Activated CD4-positive, alpha-beta T cell treated with anti-CD3 and anti-CD28 coated beads, Interleukin-2, amount 10 ng/mL, durations not matched to agents 24 days and 14 days (primary cell): ENCODE measurements at regions not wholly inside any gene's neighbourhood (a gene's known extent, or its start where the extent isn't known, plus 50 kb on each side); places are given as distances from the start of the nearest gene placed in this dataset.

Source experiments
- DNase-seq: peaks from one replicate; pipeline ENCODE4 v3.0.0; 2022
- H3K27ac Mint-ChIP-seq: one replicate; pipeline ENCODE4 v1.8.0; 2022; ENCODE audit warnings: mild to moderate bottlenecking, mixed read lengths
- H3K27me3 Mint-ChIP-seq: one replicate; pipeline ENCODE4 v1.8.0; 2022; ENCODE audit warnings: mixed read lengths
- H3K36me3 Mint-ChIP-seq: one replicate; pipeline ENCODE4 v1.8.0; 2022; ENCODE audit warnings: low read depth, mild to moderate bottlenecking, mixed read lengths
- H3K4me1 Mint-ChIP-seq: one replicate; pipeline ENCODE4 v1.8.0; 2021; ENCODE audit warnings: mixed read lengths
- H3K4me3 Mint-ChIP-seq: one replicate; pipeline ENCODE4 v1.8.0; 2022; ENCODE audit warnings: mild to moderate bottlenecking, moderate library complexity, mixed read lengths
- H3K9me3 Mint-ChIP-seq: one replicate; pipeline ENCODE4 v1.8.0; 2021; ENCODE audit warnings: mixed read lengths
- intact Hi-C: fragments of 100-400 bp; cut with micrococcal nuclease; formaldehyde crosslinking; loops from one replicate; pipeline ENCODE4 v1.15.1; 2023

GRCh38 chr5:40368200-40368599, 311.5 kb upstream of the PTGER4 start:
- intact Hi-C loops = no loop called here
- H3K36me3 Mint-ChIP-seq = peaks cover 9% of the 10 kb centered on the region
- H3K4me3 Mint-ChIP-seq = no peak overlapping the region
- H3K27ac Mint-ChIP-seq = no peak overlapping the region
- no peaks in the 10 kb centered on the region for H3K27me3 Mint-ChIP-seq
- H3K4me1 Mint-ChIP-seq = peaks cover 4% of the 10 kb centered on the region
- DNase-seq = no peak
- peaks cover 34% of the 10 kb centered on the region for H3K9me3 Mint-ChIP-seq

GRCh38 chr5:40367255-40367654, 312.5 kb upstream of the PTGER4 start:
- peaks cover 4% of the 10 kb centered on the region for H3K4me1 Mint-ChIP-seq
- DNase-seq = no peak
- peaks cover 40% of the 10 kb centered on the region for H3K9me3 Mint-ChIP-seq
- H3K27me3 Mint-ChIP-seq = no peaks in the 10 kb centered on the region
- peaks cover 12% of the 10 kb centered on the region for H3K36me3 Mint-ChIP-seq
- H3K27ac Mint-ChIP-seq = no peak overlapping the region
- no peak overlapping the region for H3K4me3 Mint-ChIP-seq
- intact Hi-C loops = no loop called here

GRCh38 chr5:40365342-40366330, 314.1 kb upstream of the PTGER4 start:
- H3K36me3 Mint-ChIP-seq = peaks cover 12% of the 10 kb centered on the region
- no peak overlapping the region for H3K4me3 Mint-ChIP-seq
- H3K27ac Mint-ChIP-seq = no peak overlapping the region
- H3K9me3 Mint-ChIP-seq = peaks cover 35% of the 10 kb centered on the region
- peaks cover 4% of the 10 kb centered on the region for H3K4me1 Mint-ChIP-seq
- intact Hi-C loops = no loop called here
- H3K27me3 Mint-ChIP-seq = no peaks in the 10 kb centered on the region
- DNase-seq = no peak

- peaks cover 8% of the 10 kb centered on the region for H3K4me1 Mint-ChIP-seq
- no peak overlapping the region for H3K27ac Mint-ChIP-seq
- peaks cover 29% of the 10 kb centered on the region for H3K9me3 Mint-ChIP-seq
- H3K36me3 Mint-ChIP-seq = peaks cover 7% of the 10 kb centered on the region
- no peak for DNase-seq
- H3K27me3 Mint-ChIP-seq = no peaks in the 10 kb centered on the region
- intact Hi-C loops = no loop called here
- H3K4me3 Mint-ChIP-seq = no peak overlapping the region
These were observed 315.3 kb upstream of the PTGER4 start for GRCh38 chr5:40364441-40364840.

- no peaks in the 10 kb centered on the region for H3K27me3 Mint-ChIP-seq
- peaks cover 8% of the 10 kb centered on the region for H3K4me1 Mint-ChIP-seq
- peaks cover 7% of the 10 kb centered on the region for H3K36me3 Mint-ChIP-seq
- intact Hi-C loops = no loop called here
- no peak for DNase-seq
- H3K9me3 Mint-ChIP-seq = peaks cover 16% of the 10 kb centered on the region
- H3K4me3 Mint-ChIP-seq = no peak overlapping the region
- no peak overlapping the region for H3K27ac Mint-ChIP-seq
These were observed 318.3 kb upstream of the PTGER4 start for GRCh38 chr5:40361378-40361777.

- DNase-seq = no peak
- H3K36me3 Mint-ChIP-seq = peaks cover 7% of the 10 kb centered on the region
- H3K27me3 Mint-ChIP-seq = no peaks in the 10 kb centered on the region
- no peak overlapping the region for H3K4me3 Mint-ChIP-seq
- H3K9me3 Mint-ChIP-seq = peaks cover 16% of the 10 kb centered on the region
- H3K27ac Mint-ChIP-seq = no peak overlapping the region
- peaks cover 8% of the 10 kb centered on the region for H3K4me1 Mint-ChIP-seq
- intact Hi-C loops = no loop called here
These were observed 319.0 kb upstream of the PTGER4 start for GRCh38 chr5:40360685-40361084.

- Mint-ChIP-seq H3K27ac (no peak overlapping the region), H3K36me3 (peaks cover 7% of the 10 kb centered on the region), H3K9me3 (peaks cover 16% of the 10 kb centered on the region), H3K4me3 (no peak overlapping the region), H3K4me1 (peaks cover 6% of the 10 kb centered on the region), H3K27me3 (no peaks in the 10 kb centered on the region)
- DNase-seq = no peak
- intact Hi-C loops = no loop called here
These were observed 319.9 kb upstream of the PTGER4 start for GRCh38 chr5:40359832-40360231.

- no peak for DNase-seq
- Mint-ChIP-seq H3K27me3 (no peaks in the 10 kb centered on the region), H3K27ac (no peak overlapping the region), H3K9me3 (peaks cover 15% of the 10 kb centered on the region), H3K4me1 (peaks cover 6% of the 10 kb centered on the region), H3K36me3 (peaks cover 7% of the 10 kb centered on the region), H3K4me3 (no peak overlapping the region)
- intact Hi-C loops = no loop called here
These were observed 320.6 kb upstream of the PTGER4 start for GRCh38 chr5:40359093-40359492.

- H3K9me3 Mint-ChIP-seq = peaks cover 8% of the 10 kb centered on the region
- no peak overlapping the region for H3K27ac Mint-ChIP-seq
- DNase-seq = no peak
- peaks cover 1% of the 10 kb centered on the region for H3K36me3 Mint-ChIP-seq
- H3K4me3 Mint-ChIP-seq = no peak overlapping the region
- intact Hi-C loops = no loop called here
- no peaks in the 10 kb centered on the region for H3K27me3 Mint-ChIP-seq
- peaks cover 6% of the 10 kb centered on the region for H3K4me1 Mint-ChIP-seq
These were observed 323.5 kb upstream of the PTGER4 start for GRCh38 chr5:40356248-40356647.

- no peak overlapping the region for H3K4me3 Mint-ChIP-seq
- intact Hi-C loops = no loop called here
- peaks cover 6% of the 10 kb centered on the region for H3K4me1 Mint-ChIP-seq
- H3K27ac Mint-ChIP-seq = no peak overlapping the region
- H3K9me3 Mint-ChIP-seq = peaks cover 12% of the 10 kb centered on the region
- H3K27me3 Mint-ChIP-seq = no peaks in the 10 kb centered on the region
- no peak for DNase-seq
- peaks cover 5% of the 10 kb centered on the region for H3K36me3 Mint-ChIP-seq
These were observed 323.9 kb upstream of the PTGER4 start for GRCh38 chr5:40355846-40356245.

GRCh38 chr5:40355181-40355580, 324.5 kb upstream of the PTGER4 start:
- intact Hi-C loops = no loop called here
- DNase-seq = no peak
- H3K27ac Mint-ChIP-seq = no peak overlapping the region
- no peak overlapping the region for H3K4me3 Mint-ChIP-seq
- peaks cover 19% of the 10 kb centered on the region for H3K9me3 Mint-ChIP-seq
- no peaks in the 10 kb centered on the region for H3K27me3 Mint-ChIP-seq
- H3K36me3 Mint-ChIP-seq = peaks cover 5% of the 10 kb centered on the region
- H3K4me1 Mint-ChIP-seq = peaks cover 5% of the 10 kb centered on the region

- intact Hi-C loops = no loop called here
- Mint-ChIP-seq H3K27ac (no peak overlapping the region), H3K4me1 (no peaks in the 10 kb centered on the region), H3K4me3 (no peak overlapping the region), H3K36me3 (peaks cover 13% of the 10 kb centered on the region), H3K27me3 (no peaks in the 10 kb centered on the region), H3K9me3 (peaks cover 26% of the 10 kb centered on the region)
- no peak for DNase-seq
These were observed 325.5 kb upstream of the PTGER4 start for GRCh38 chr5:40354171-40354570.

GRCh38 chr5:40353442-40353841, 326.3 kb upstream of the PTGER4 start:
- Mint-ChIP-seq H3K4me3 (no peak overlapping the region), H3K36me3 (peaks cover 13% of the 10 kb centered on the region), H3K27ac (no peak overlapping the region), H3K4me1 (no peaks in the 10 kb centered on the region), H3K27me3 (no peaks in the 10 kb centered on the region), H3K9me3 (peaks cover 33% of the 10 kb centered on the region)
- intact Hi-C loops = no loop called here
- DNase-seq = no peak

GRCh38 chr5:40347981-40348725, 331.6 kb upstream of the PTGER4 start:
- H3K36me3 Mint-ChIP-seq = peaks cover 13% of the 10 kb centered on the region
- H3K9me3 Mint-ChIP-seq = peaks cover 42% of the 10 kb centered on the region
- H3K27me3 Mint-ChIP-seq = no peaks in the 10 kb centered on the region
- intact Hi-C loops = no loop called here
- no peak overlapping the region for H3K27ac Mint-ChIP-seq
- no peak for DNase-seq
- no peaks in the 10 kb centered on the region for H3K4me1 Mint-ChIP-seq
- H3K4me3 Mint-ChIP-seq = no peak overlapping the region
